Naive thymus-derived CD4-positive, alpha-beta T cell (primary cell): ENCODE measurements at regions not wholly inside any gene's neighbourhood (a gene's known extent, or its start where the extent isn't known, plus 50 kb on each side); places are given as distances from the start of the nearest gene placed in this dataset.

Source experiments
- ATAC-seq: fragments of 150-1000 bp; cut with Tn5 transposase; 2 replicates; pipeline ENCODE4 v1.10.0; 2021; ENCODE audit warnings: mild to moderate bottlenecking, moderate library complexity
- CTCF ChIA-PET: fragments of 350-600 bp; sonication (Branson Sonifier 250); formaldehyde crosslinking; loops from one replicate; lab custom pipeline; 2021; ENCODE audit warnings: antibody characterized with exemption; lab: Charles Lee
- POLR2A ChIA-PET: fragments of 350-600 bp; sonication (Branson Sonifier 250); formaldehyde crosslinking; loops from one replicate; lab custom pipeline; 2021; ENCODE audit warnings: antibody characterized with exemption, inconsistent platforms; lab: Charles Lee
- DNase-seq, 9 donors: peaks; one replicate each; pipeline versions ENCODE4 v3.0.0 to v3.0.0-alpha.2; 2020 to 2022; ENCODE audit warnings: mixed read lengths in 1 of 9
- H3K27ac ChIP-seq: one replicate; pipeline ENCODE4 v1.7.0; 2013; ENCODE audit warnings: mild to moderate bottlenecking, low read depth, low read length, moderate library complexity
- H3K27me3 ChIP-seq, 2 donors: one replicate each; pipeline ENCODE4 v1.7.0; 2013; ENCODE audit warnings: low read length in 2 of 2, mild to moderate bottlenecking in 2 of 2, moderate library complexity in 2 of 2; ENCODE audit not compliant: control insufficient read depth in 2 of 2, insufficient read depth in 2 of 2
- H3K36me3 ChIP-seq, 3 experiments: 1 replicate in 2 of 3; 2 replicates in 1 of 3; pipeline ENCODE4 v1.7.0; 2013; ENCODE audit warnings: low read length in 3 of 3, mild to moderate bottlenecking in 3 of 3, moderate library complexity in 1 of 3; ENCODE audit not compliant: insufficient read depth in 3 of 3, control insufficient read depth in 2 of 3
- H3K4me1 ChIP-seq, 2 donors: one replicate each; pipeline ENCODE4 v1.7.0; 2013; ENCODE audit warnings: low read length in 2 of 2, mild to moderate bottlenecking in 2 of 2, moderate library complexity in 1 of 2; ENCODE audit not compliant: control insufficient read depth in 2 of 2, insufficient read depth in 2 of 2
- H3K4me3 ChIP-seq: 2 replicates; pipeline ENCODE4 v1.7.0; 2013; ENCODE audit warnings: mild to moderate bottlenecking, low read length
- H3K9me3 ChIP-seq, 3 experiments: 1 replicate in 2 of 3; 2 replicates in 1 of 3; pipeline ENCODE4 v1.7.0; 2013; ENCODE audit warnings: low read length in 3 of 3; ENCODE audit not compliant: control insufficient read depth in 2 of 3
- H3K27ac Mint-ChIP-seq, 9 donors: one replicate each; pipeline ENCODE4 v1.8.0; 2020 to 2022; ENCODE audit warnings: mixed read lengths in 9 of 9, mild to moderate bottlenecking in 8 of 9, moderate library complexity in 5 of 9, inconsistent platforms in 2 of 9
- H3K27me3 Mint-ChIP-seq, 5 donors: one replicate each; pipeline ENCODE4 v1.8.0; 2021 to 2022; ENCODE audit warnings: mixed read lengths in 5 of 5, mild to moderate bottlenecking in 1 of 5
- H3K36me3 Mint-ChIP-seq, 5 donors: one replicate each; pipeline ENCODE4 v1.8.0; 2020 to 2022; ENCODE audit warnings: mixed read lengths in 5 of 5, mild to moderate bottlenecking in 3 of 5, inconsistent platforms in 1 of 5
- H3K4me1 Mint-ChIP-seq, 7 donors: one replicate each; pipeline ENCODE4 v1.8.0; 2020 to 2022; ENCODE audit warnings: mixed read lengths in 7 of 7, mild to moderate bottlenecking in 3 of 7, inconsistent platforms in 1 of 7
- H3K4me3 Mint-ChIP-seq, 10 donors: one replicate each; pipeline ENCODE4 v1.8.0; 2020 to 2022; ENCODE audit warnings: mild to moderate bottlenecking in 10 of 10, mixed read lengths in 10 of 10, moderate library complexity in 6 of 10, inconsistent platforms in 2 of 10
- H3K9me3 Mint-ChIP-seq, 11 donors: one replicate each; pipeline ENCODE4 v1.8.0; 2020 to 2022; ENCODE audit warnings: mixed read lengths in 11 of 11, mild to moderate bottlenecking in 4 of 11, inconsistent platforms in 1 of 11, moderate library complexity in 1 of 11
- intact Hi-C, 2 donors: fragments of 100-400 bp; cut with micrococcal nuclease; formaldehyde crosslinking; loops; one replicate each; pipeline ENCODE4 v1.15.1; 2023

GRCh38 chr2:174682007-174682577 is 82.2 kb downstream of the CHRNA1 start:
- Mint-ChIP-seq H3K9me3 (no peaks in the 10 kb centered on the region), H3K36me3 (peaks cover 0 to 14% (median 0%) of the 10 kb centered on the region in 5 donors), H3K4me3 (peak overlapping the region; percentile 79 to 96 (median 90)), H3K27me3 (no peaks in the 10 kb centered on the region), H3K27ac (peak overlapping the region; percentile 67 to 95 (median 85)), H3K4me1 (peaks cover 38 to 72% (median 66%) of the 10 kb centered on the region in 7 donors)
- ChIA-PET POLR2A (interaction anchor here (0.6 to 5.0 kb wide), 12 partner anchors 15 to 632 kb away, joined by 3 to 62 read pairs (median 4); partner anchors contain the start of gene WIPF1), CTCF (interaction anchor here (0.7 to 13.9 kb wide), 8 partner anchors 10 to 220 kb away, joined by 3 to 223 read pairs (median 4); partner anchors contain the start of gene WIPF1)
- Histone ChIP-seq H3K27me3 (no peaks in the 10 kb centered on the region), H3K36me3 (peaks cover 0 to 5% (median 0%) of the 10 kb centered on the region in 3 experiments), H3K4me3 (peak overlapping the region; percentile 72), H3K27ac (peak overlapping the region; percentile 88), H3K4me1 (peaks cover 11 to 15% of the 10 kb centered on the region in 2 donors), H3K9me3 (no peaks in the 10 kb centered on the region)
- intact Hi-C loops, result loop anchor here (1.0 to 10.0 kb wide), 10 partner anchors 23 to 1277 kb away; partner anchors contain the start of genes GPR155 (in 2 of the 2), ATF2 (in 1 of the 2) and SCRN3 (in 1 of the 2)
- DNase-seq, result peak in 8 of 9 donors; percentile 25 to 56 (median 36)
- peak; percentile 49 for ATAC-seq

GRCh38 chr2:174681099-174682006 is 82.9 kb downstream of the CHRNA1 start:
- H3K4me3 Mint-ChIP-seq, result peak overlapping the region; percentile 79 to 96 (median 90)
- ATAC-seq (no peak), DNase-seq (no peak)
- POLR2A ChIA-PET, result interaction anchor here (0.6 to 5.0 kb wide), 13 partner anchors 16 to 631 kb away, joined by 3 to 62 read pairs (median 4); partner anchors contain the start of gene WIPF1
- CTCF ChIA-PET, result interaction anchor here (0.7 to 13.9 kb wide), 8 partner anchors 9 to 219 kb away, joined by 3 to 223 read pairs (median 4); partner anchors contain the start of gene WIPF1
- Histone ChIP-seq H3K4me1 (peaks cover 11 to 19% of the 10 kb centered on the region in 2 donors), H3K9me3 (no peaks in the 10 kb centered on the region), H3K36me3 (peaks cover 0 to 5% (median 0%) of the 10 kb centered on the region in 3 experiments), H3K27ac (peak overlapping the region; percentile 88), H3K27me3 (no peaks in the 10 kb centered on the region), H3K4me3 (peak overlapping the region; percentile 72)
- intact Hi-C loops, result loop anchor here (1.0 to 10.0 kb wide), 10 partner anchors 23 to 1277 kb away; partner anchors contain the start of genes GPR155 (in 2 of the 2), ATF2 (in 1 of the 2) and SCRN3 (in 1 of the 2)
- peaks cover 38 to 72% (median 70%) of the 10 kb centered on the region in 7 donors for H3K4me1 Mint-ChIP-seq
- H3K27ac Mint-ChIP-seq, result peak overlapping the region; percentile 67 to 95 (median 85)
- peaks cover 0 to 14% (median 0%) of the 10 kb centered on the region in 5 donors for H3K36me3 Mint-ChIP-seq
- no peaks in the 10 kb centered on the region for H3K9me3 Mint-ChIP-seq
- no peaks in the 10 kb centered on the region for H3K27me3 Mint-ChIP-seq

DNA sequence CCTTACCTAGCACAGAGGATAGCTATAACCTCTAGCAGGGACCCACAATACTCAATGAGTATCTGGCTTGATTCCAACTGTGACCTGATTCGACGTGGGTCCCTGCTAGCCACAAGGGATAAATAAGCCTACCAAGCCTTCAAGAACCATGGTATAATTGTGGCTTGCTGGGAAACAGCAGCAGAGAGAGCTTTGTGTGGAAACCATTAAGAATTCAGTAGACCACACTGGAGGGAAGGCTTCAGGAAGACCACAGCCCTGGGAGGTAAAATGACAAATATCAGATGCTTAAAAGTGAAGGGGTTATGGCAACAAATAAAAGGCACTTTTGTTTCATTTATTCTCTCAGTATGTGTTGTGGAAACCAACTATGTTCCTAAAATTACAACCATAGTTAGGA is 82.6 kb upstream of the WIPF1 start:
- Histone ChIP-seq H3K9me3 (no peaks in the 10 kb centered on the region), H3K4me1 (peaks cover 15 to 24% of the 10 kb centered on the region in 2 donors), H3K27me3 (no peaks in the 10 kb centered on the region), H3K27ac (peak overlapping the region; percentile 88), H3K4me3 (no peak overlapping the region), H3K36me3 (peaks cover 0 to 5% (median 0%) of the 10 kb centered on the region in 3 experiments)
- intact Hi-C loops, result loop anchor here (5.0 to 10.0 kb wide), 5 partner anchors 283 to 1275 kb away; partner anchors contain the start of genes ATF2 (in 1 of the 2) and SCRN3 (in 1 of the 2)
- peak in 1 of 9 donors; percentile 17 for DNase-seq
- Mint-ChIP-seq H3K27me3 (no peaks in the 10 kb centered on the region), H3K9me3 (no peaks in the 10 kb centered on the region), H3K4me1 (peaks cover 42 to 78% (median 70%) of the 10 kb centered on the region in 7 donors), H3K27ac (peak overlapping the region; percentile 40 to 95 (median 85)), H3K36me3 (peaks cover 0 to 19% (median 0%) of the 10 kb centered on the region in 5 donors), H3K4me3 (peak overlapping the region; percentile 79 to 96 (median 90))
- ATAC-seq, result no peak
- CTCF ChIA-PET, result interaction anchor here (1.7 kb wide), 1 partner anchor 13 kb away, joined by 8 read pairs; no protein-coding TSS in a partner anchor
- POLR2A ChIA-PET, result interaction anchor here (0.9 to 5.0 kb wide), 7 partner anchors 47 to 102 kb away, joined by 3 to 62 read pairs (median 3); partner anchors contain the start of gene WIPF1

- intact Hi-C loops, result no loop called here
- no peak for DNase-seq
- peak overlapping the region in 7 of 9 donors; percentile 0 to 85 (median 66) for H3K27ac Mint-ChIP-seq
Observed at GRCh38 chr2:174678395-174678794, 80.8 kb upstream of the WIPF1 start.

GRCh38 chr2:174675615-174676014 is 78.0 kb upstream of the WIPF1 start:
- peaks cover 6 to 28% of the 10 kb centered on the region in 2 donors for H3K4me1 ChIP-seq
- H3K27me3 ChIP-seq, result no peaks in the 10 kb centered on the region
- ATAC-seq, result peak; percentile 77
- Mint-ChIP-seq H3K9me3 (peaks cover 0 to 20% (median 10%) of the 10 kb centered on the region in 11 donors), H3K4me1 (peaks cover 23 to 61% (median 56%) of the 10 kb centered on the region in 7 donors), H3K27ac (peak overlapping the region; percentile 62 to 93 (median 84)), H3K27me3 (no peaks in the 10 kb centered on the region), H3K4me3 (peak overlapping the region; percentile 39 to 74 (median 68)), H3K36me3 (peaks cover 0 to 45% (median 16%) of the 10 kb centered on the region in 5 donors)
- H3K4me3 ChIP-seq, result no peak overlapping the region
- DNase-seq, result peak in 6 of 9 donors; percentile 30 to 64 (median 41)
- intact Hi-C loops, result no loop called here
- no peaks in the 10 kb centered on the region for H3K36me3 ChIP-seq
- H3K27ac ChIP-seq, result no peak overlapping the region
- ChIA-PET POLR2A (interaction anchor here (1.8 kb wide), 1 partner anchor 12 kb away, joined by 5 read pairs; no protein-coding TSS in a partner anchor), CTCF (interaction anchor here (0.6 to 1.0 kb wide), 2 partner anchors 9 to 55 kb away, joined by 3 to 4 read pairs; no protein-coding TSS in a partner anchor)
- peaks cover 0 to 6% (median 0%) of the 10 kb centered on the region in 3 experiments for H3K9me3 ChIP-seq

More at GRCh38 chr2:174678395-174678794, 80.8 kb upstream of the WIPF1 start:
- Histone ChIP-seq H3K27me3 (no peaks in the 10 kb centered on the region), H3K4me3 (no peak overlapping the region), H3K9me3 (no peaks in the 10 kb centered on the region), H3K4me1 (peaks cover 17 to 28% of the 10 kb centered on the region in 2 donors), H3K27ac (no peak overlapping the region), H3K36me3 (peaks cover 0 to 5% (median 0%) of the 10 kb centered on the region in 3 experiments)
- Mint-ChIP-seq H3K9me3 (no peaks in the 10 kb centered on the region), H3K36me3 (peaks cover 0 to 22% (median 2%) of the 10 kb centered on the region in 5 donors), H3K4me3 (peak overlapping the region in 2 of 10 donors; percentile 27 to 45), H3K4me1 (peaks cover 35 to 75% (median 68%) of the 10 kb centered on the region in 7 donors), H3K27me3 (no peaks in the 10 kb centered on the region)
- ATAC-seq, result no peak
- CTCF ChIA-PET, result interaction anchor here (0.5 to 2.1 kb wide), 5 partner anchors 9 to 106 kb away, joined by 3 to 6 read pairs (median 3); no protein-coding TSS in a partner anchor
- POLR2A ChIA-PET, result interaction anchor here (0.8 to 1.2 kb wide), 2 partner anchors 8 to 67 kb away, joined by 4 read pairs; no protein-coding TSS in a partner anchor
